ENCODE measurements at regions not wholly inside any gene's neighbourhood (a gene's known extent, or its start where the extent isn't known, plus 50 kb on each side); places are given as distances from the start of the nearest gene placed in this dataset.

DNA sequence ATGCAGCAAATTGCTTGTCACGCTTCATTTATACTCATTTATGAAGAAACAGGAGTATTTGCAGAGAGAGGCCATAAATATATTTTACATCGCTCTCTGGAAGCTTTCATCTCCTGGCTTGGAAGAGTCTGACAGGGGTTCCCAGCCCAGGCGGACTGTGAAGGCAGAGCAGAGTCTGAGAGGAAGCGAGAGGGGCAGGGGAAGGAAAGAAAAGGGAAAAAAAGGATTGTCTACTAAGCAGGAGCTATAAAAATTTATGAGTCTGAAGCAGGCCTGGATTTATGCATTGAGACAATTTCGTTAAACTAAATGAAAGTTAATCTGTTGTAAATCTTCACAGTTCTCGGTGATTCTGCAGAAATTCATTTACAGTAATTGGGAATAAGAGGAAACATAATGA, 143.9 kb upstream of the GYPC start:
- Histone ChIP-seq H3K36me3 (ENCODE audit: insufficient read depth, low read length) (no peaks in the 10 kb centered on the region), H3K4me2 (ENCODE audit: low read depth, low read length, poor library complexity, severe bottlenecking) (no peak overlapping the region), H3K4me3 (ENCODE audit: low read length, poor library complexity, severe bottlenecking) (no peak overlapping the region), H3K27me3 (ENCODE audit: insufficient read depth, low read length, poor library complexity, severe bottlenecking) (no peaks in the 10 kb centered on the region), H4K20me1 (ENCODE audit: insufficient read depth, low read length, poor library complexity, severe bottlenecking) (no peaks in the 10 kb centered on the region), H3K9me3 (ENCODE audit: insufficient read depth, low read depth, low read length) (no peaks in the 10 kb centered on the region), H2AFZ (ENCODE audit: low read length) (no peak overlapping the region), H3K9me2 (replicated peaks; ENCODE audit: low read depth, low read length) (no peaks in the 10 kb centered on the region), H3K9ac (ENCODE audit: low read depth, low read length, poor library complexity, severe bottlenecking) (no peak overlapping the region), H3K4me1 (ENCODE audit: insufficient read depth, low read length, poor library complexity, severe bottlenecking) (no peaks in the 10 kb centered on the region), H3K79me2 (ENCODE audit: insufficient read depth, low read length) (no peaks in the 10 kb centered on the region), H3F3A (ENCODE audit: low read depth) (no peaks in the 10 kb centered on the region)
- no peak for TF ChIP-seq EZH2phosphoT487 (IDR thresholded peaks at IDR 0.05; ENCODE audit: borderline replicate concordance)
- TF ChIP-seq, protein P1, sequence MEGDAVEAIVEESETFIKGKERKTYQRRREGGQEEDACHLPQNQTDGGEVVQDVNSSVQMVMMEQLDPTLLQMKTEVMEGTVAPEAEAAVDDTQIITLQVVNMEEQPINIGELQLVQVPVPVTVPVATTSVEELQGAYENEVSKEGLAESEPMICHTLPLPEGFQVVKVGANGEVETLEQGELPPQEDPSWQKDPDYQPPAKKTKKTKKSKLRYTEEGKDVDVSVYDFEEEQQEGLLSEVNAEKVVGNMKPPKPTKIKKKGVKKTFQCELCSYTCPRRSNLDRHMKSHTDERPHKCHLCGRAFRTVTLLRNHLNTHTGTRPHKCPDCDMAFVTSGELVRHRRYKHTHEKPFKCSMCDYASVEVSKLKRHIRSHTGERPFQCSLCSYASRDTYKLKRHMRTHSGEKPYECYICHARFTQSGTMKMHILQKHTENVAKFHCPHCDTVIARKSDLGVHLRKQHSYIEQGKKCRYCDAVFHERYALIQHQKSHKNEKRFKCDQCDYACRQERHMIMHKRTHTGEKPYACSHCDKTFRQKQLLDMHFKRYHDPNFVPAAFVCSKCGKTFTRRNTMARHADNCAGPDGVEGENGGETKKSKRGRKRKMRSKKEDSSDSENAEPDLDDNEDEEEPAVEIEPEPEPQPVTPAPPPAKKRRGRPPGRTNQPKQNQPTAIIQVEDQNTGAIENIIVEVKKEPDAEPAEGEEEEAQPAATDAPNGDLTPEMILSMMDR (conservative IDR thresholded peaks at IDR 0.05; ENCODE audit: low read length), result no peak

- Histone ChIP-seq H3K9me3 (ENCODE audit: insufficient read depth, low read depth, low read length) (no peaks in the 10 kb centered on the region), H3K36me3 (ENCODE audit: insufficient read depth, low read length) (no peaks in the 10 kb centered on the region), H3K4me1 (ENCODE audit: insufficient read depth, low read length, poor library complexity, severe bottlenecking) (no peaks in the 10 kb centered on the region), H3K9ac (ENCODE audit: low read depth, low read length, poor library complexity, severe bottlenecking) (no peak overlapping the region), H3K4me2 (ENCODE audit: low read depth, low read length, poor library complexity, severe bottlenecking) (no peak overlapping the region), H3K9me2 (replicated peaks; ENCODE audit: low read depth, low read length) (no peaks in the 10 kb centered on the region), H3F3A (ENCODE audit: low read depth) (no peaks in the 10 kb centered on the region), H3K4me3 (ENCODE audit: low read length, poor library complexity, severe bottlenecking) (no peak overlapping the region), H3K79me2 (ENCODE audit: insufficient read depth, low read length) (no peaks in the 10 kb centered on the region), H2AFZ (ENCODE audit: low read length) (no peak overlapping the region), H3K27me3 (ENCODE audit: insufficient read depth, low read length, poor library complexity, severe bottlenecking) (no peaks in the 10 kb centered on the region), H4K20me1 (ENCODE audit: insufficient read depth, low read length, poor library complexity, severe bottlenecking) (no peaks in the 10 kb centered on the region)
- TF ChIP-seq EZH2phosphoT487 (IDR thresholded peaks at IDR 0.05; ENCODE audit: borderline replicate concordance), result no peak
- TF ChIP-seq, protein P1 (conservative IDR thresholded peaks at IDR 0.05; ENCODE audit: low read length), result no peak
These were observed 142.9 kb upstream of the GYPC start for GRCh38 chr2:126513033-126513432.

DNA sequence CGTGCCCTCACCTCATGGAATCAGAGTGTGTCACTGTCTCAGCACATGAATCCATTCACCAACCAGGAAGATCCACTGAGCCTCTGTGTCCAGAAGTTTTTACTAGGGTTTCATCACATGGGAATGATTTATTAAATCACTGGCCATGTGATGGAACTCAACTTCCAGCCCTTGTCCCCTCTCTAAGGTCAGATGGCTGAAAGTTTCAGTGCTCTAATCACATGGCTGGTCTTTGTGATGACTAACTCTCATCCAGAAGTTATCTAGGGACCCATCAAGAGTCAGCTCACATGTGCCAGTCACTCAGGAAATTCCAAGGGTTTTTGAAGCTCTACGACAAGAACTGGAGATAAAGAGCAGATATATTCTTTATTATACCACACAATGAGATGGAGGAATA, 140.5 kb upstream of the GYPC start:
- no peak overlapping the region for H2AFZ ChIP-seq (ENCODE audit: low read length)
- H4K20me1 ChIP-seq (ENCODE audit: insufficient read depth, low read length, poor library complexity, severe bottlenecking), result no peaks in the 10 kb centered on the region
- H3K9ac ChIP-seq (ENCODE audit: low read depth, low read length, poor library complexity, severe bottlenecking), result no peak overlapping the region
- no peak overlapping the region for H3K4me2 ChIP-seq (ENCODE audit: low read depth, low read length, poor library complexity, severe bottlenecking)
- no peaks in the 10 kb centered on the region for H3K4me1 ChIP-seq (ENCODE audit: insufficient read depth, low read length, poor library complexity, severe bottlenecking)
- H3K27me3 ChIP-seq (ENCODE audit: insufficient read depth, low read length, poor library complexity, severe bottlenecking), result no peaks in the 10 kb centered on the region
- H3K36me3 ChIP-seq (ENCODE audit: insufficient read depth, low read length), result no peaks in the 10 kb centered on the region
- TF ChIP-seq, protein P1 (conservative IDR thresholded peaks at IDR 0.05; ENCODE audit: low read length), result no peak
- TF ChIP-seq EZH2phosphoT487 (IDR thresholded peaks at IDR 0.05; ENCODE audit: borderline replicate concordance), result no peak
- no peaks in the 10 kb centered on the region for H3K9me3 ChIP-seq (ENCODE audit: insufficient read depth, low read depth, low read length)
- H3K9me2 ChIP-seq (replicated peaks; ENCODE audit: low read depth, low read length), result no peaks in the 10 kb centered on the region
- H3K79me2 ChIP-seq (ENCODE audit: insufficient read depth, low read length), result no peaks in the 10 kb centered on the region
- no peaks in the 10 kb centered on the region for H3F3A ChIP-seq (ENCODE audit: low read depth)
- H3K4me3 ChIP-seq (ENCODE audit: low read length, poor library complexity, severe bottlenecking), result no peak overlapping the region

Data from Loucy (cell line).